ENCODE measurements at regions not wholly inside any gene's neighbourhood (a gene's known extent, or its start where the extent isn't known, plus 50 kb on each side); places are given as distances from the start of the nearest gene placed in this dataset.

- TF ChIP-seq EZH2phosphoT487 (IDR thresholded peaks at IDR 0.05; ENCODE audit: low read depth) (no peak), CTCF (IDR thresholded peaks at IDR 0.05; ENCODE audit: low read depth, low read length) (no peak)
Observed at GRCh38 chr12:19755136-19755535, 315.8 kb downstream of the AEBP2 start.

Data from OCI-LY3 (cell line).